OCI-LY7 (cell line): ENCODE measurements at regions not wholly inside any gene's neighbourhood (a gene's known extent, or its start where the extent isn't known, plus 50 kb on each side); places are given as distances from the start of the nearest gene placed in this dataset.

ENCODE experiments used
- CTCF ChIP-seq: fragments of 200-600 bp; sonication (generic); conservative IDR thresholded peaks from 2 replicates; pipeline ENCODE4 v1.5.1; 2014; ENCODE audit warnings: mild to moderate bottlenecking, antibody characterized with exemption, low read length, moderate library complexity, mixed read lengths
- EZH2phosphoT487 ChIP-seq: fragments of 200-600 bp; sonication (generic); IDR thresholded peaks from 2 replicates; pipeline ENCODE4 v1.6.1; 2018; ENCODE audit warnings: low read depth, borderline replicate concordance, mild to moderate bottlenecking, mixed run types, antibody characterized with exemption, low read length, moderate library complexity, mixed read lengths

DNA sequence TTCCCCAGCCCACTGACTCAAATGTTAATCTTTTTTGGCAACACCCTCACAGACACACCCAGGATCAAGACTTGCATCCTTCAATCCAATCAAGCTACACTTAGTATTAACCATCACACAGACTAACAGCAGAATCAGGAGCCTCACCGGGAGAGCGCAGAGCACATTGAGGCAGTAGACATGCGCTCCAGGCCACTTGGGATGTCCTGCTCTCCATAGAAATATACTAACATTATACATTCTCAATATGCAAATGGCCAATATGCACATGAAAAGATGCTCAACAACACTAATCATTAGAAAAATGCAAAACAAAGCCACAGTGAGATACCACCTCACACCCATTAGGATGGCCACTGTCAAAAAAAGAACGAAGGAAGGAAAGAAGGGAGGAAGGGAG lies 135.0 kb upstream of the KCNE2 start:
- TF ChIP-seq EZH2phosphoT487 (no peak), CTCF (no peak)
